ENCODE measurements at regions not wholly inside any gene's neighbourhood (a gene's known extent, or its start where the extent isn't known, plus 50 kb on each side); places are given as distances from the start of the nearest gene placed in this dataset.

DNA sequence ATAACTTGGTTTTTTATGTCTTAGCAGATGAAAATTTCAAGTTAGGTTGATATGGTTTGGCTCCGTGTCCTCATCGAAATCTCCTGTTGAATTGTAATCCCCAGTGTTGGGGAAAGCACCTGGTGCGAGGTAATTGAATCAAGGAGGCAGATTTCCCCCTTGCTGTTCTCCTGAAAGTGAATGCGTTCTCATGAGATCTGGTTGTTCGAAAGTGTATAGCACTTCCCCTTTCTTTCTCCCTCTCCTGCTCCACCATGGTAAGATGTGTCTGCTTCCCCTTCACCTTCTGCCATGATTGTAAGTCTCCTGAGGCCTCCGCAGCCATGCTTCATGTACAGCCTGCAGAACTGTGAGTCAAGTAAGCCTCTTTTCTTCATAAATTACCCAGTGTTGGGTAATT, 242.1 kb upstream of the TNP1 start:
- DNase-seq: no peak

DNA sequence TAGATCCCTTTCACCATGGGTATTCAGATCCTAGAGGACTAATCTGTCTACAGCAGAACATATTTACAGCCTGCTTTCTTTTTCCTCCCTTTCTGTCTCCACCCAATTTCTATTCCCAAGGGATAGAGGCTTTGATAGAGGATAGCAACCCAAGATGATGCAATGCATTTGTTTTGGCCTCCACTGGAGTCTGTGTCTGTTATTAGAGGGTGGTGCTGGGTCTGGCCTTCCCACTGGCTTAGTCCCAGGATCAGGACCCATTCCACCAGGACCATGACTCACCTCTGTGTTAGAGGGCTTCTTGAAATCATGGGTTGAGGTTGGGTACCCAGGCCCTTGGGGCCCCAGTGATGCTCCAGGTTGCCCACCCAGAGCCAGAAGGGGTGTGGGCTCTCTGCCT, 239.7 kb upstream of the TNP1 start:
- DNase-seq: no peak

DNA sequence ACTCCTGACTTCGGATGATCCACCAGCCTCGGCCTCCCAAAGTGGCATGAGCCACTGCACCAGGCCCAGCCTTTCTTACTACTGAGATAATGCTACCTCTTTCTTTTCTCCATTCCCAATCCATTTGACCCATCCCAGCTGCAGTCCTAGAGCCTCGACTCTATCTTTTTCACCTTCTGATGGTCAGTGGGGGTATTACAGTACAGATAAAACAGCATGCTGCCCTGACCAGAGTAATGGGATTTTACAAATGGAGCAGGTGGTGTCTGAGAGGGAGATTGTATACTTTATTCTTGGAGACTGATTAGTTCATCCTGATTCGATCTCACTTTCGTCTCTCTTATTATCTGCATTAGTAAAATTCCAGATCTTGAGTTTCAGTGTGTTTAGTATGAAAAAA, 238.6 kb upstream of the TNP1 start:
- DNase-seq: no peak

DNA sequence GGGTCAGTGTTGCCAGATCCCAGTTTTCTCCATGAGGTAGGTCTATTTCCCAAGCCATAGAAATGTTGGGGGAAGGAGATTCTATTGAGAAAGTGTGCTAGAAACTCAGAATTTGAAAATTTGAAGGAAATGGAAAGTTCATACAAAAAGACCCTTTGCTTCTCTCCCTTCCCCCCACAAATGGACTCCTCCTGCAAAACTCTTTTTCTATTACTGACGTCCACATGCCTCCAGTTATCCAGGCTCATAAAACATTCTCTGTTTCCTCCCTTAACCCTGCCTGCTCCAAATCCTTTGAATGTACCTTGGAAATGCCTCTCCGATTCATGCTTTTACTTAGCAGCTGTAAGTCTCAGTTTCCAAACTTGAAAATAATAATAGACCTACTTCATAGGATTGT, 237.5 kb upstream of the TNP1 start:
- DNase-seq: no peak

DNA sequence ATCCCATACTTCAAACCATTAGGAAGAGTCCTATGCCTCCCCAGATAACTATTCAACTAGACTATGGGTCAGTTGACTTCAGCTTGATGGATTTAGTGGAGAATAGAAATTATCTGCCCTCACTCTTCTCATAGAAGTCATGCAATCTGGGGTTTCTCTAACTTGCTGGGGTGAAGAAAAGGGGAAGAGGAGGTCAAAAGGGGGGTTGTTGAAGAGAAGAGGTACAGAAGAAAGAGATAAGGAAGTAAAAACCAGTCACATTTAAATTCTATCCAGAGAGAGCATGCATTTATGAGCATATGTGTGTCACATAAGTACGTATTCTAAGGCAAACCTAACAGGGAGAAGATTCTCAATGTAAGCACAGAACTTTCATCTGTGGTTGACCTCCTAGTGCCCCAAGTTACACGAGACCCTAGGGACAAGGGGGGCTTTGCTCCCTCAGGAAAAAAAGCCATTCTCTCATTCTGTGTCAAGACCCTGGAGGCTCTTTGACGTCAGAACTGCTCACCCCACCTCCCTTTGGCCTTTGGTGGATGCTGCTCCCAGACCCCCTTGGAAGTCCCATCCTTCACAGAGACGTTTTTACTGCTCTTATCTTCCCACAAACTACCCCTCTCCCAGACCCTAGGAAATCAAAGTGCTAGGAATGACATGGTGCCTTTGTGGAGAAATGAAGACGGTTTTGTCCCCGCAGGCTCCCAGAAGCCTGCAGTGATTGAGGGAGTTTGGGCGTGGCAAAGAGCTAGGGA, 236.8 kb upstream of the TNP1 start:
- no peak for DNase-seq

DNA sequence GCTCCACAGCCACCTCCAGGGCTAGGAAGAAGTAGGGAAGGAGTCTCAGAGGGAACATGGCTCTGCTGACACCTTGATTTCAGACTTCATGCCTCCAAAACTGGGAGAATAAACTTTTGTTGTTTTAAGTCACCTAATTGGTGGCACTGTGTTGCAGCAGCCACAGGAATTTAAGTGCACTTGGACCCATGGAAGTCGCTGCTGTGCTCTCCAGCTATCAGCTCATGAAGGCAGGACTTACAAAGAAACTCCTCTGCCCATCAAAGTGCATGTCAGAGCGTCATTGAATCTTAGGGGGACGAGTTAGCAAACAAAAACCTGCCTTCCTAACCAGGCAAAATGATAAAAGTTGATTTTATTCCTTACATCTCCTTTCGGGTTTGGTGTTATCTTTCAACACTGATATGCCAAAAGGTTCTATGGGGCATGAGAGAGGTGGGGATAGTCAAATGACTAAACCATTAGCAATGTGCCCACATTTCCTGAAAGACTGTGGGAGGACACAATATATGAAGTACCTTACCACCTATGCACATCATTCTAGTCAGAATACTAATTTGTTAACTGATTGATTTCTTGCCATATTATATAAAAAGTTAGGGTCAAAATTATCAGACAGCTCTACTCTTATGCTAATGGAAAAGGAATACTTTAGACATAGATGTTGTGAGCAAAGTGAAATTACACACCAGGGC, 235.8 kb upstream of the TNP1 start:
- DNase-seq: no peak

DNA sequence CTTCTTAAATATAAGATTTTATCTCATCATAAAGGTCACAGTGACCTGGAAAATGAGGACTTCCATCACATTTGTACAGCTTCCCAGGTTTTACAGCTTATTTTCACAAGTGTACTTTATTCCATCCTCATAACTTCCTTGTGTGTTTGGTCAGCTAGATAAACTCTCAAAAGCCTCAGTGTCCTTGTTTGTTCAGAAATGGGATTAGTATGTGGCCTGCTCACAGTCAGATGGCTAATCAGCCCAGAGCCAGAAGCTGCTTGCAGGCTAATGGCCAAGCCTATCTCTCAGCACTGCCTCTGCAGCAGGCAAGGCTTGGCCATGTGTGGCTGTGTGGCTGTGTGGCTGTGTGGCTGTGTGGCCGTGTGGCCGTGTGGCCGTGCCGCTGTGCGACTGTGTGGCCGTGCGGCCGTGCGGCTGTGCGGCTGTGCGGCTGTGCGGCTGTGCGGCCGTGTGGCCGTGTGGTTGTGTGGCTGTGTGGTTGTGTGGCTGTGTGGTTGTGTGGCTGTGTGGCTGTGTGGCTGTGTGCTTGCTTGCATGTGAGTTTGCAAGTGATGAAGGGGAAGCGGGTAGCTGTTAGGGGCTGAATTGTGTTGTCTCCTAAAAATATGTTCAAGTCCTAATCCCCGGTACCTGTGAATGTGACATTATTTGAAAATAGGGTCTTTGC, 233.0 kb upstream of the TNP1 start:
- DNase-seq: no peak

DNA sequence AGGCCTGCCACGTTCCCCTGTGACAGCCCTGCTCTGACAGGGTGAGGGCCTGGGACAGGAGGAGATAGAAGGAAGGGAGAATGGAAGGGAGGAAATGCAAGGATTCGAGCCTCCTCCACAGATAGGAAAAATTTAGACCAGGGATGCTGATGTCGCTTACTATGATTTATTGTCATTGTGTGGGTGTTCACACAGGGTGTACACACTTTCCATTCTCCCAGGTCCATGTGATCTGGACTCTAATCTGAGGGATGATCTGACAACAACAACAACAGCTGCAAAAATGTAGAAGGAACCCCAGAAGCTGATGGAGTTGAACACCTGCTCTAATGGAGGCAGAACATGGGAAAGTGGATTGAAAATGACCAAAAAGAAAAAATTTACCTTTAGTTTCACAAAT, 231.7 kb upstream of the TNP1 start:
- DNase-seq: no peak

DNA sequence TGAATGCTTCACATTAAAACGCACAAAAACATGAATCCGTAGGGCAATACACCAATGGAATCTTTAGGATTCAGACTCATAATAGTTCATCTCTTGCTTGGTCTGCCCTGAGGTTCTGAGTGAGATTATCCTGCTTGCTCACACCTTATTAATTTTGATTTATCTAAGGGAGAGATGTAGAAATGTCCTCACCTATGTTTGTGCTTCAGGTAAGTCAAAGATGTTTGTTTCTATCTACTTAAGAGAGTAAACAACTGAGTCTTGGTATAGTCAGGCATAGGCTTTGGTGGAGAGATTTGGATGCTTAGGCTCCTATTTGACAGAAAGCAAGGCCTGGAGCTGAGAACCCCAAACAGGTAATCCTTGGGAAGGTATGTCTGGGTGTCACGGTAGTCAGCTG, 231.0 kb upstream of the TNP1 start:
- DNase-seq: no peak

DNA sequence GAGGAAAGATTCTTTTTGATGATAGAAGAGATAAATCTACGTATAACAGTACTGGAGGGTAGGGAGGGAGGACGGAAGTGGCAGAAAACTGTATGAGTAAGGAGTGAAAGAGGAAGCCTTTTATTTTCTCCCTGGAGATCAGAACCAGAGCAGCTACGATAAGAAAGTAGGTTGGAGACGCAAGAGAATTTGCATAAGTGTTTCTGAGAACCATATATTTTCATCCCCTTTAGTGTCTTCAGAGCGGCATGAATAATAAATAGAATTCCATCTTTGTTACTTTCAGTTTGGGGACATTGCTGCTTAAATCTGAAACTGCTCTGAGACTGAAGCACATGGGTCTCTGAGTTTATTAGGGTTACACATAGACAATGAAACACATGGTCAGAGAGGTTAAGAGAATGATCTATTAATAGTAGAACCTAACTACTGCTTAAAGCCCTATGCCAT, 230.2 kb upstream of the TNP1 start:
- DNase-seq: no peak

DNA sequence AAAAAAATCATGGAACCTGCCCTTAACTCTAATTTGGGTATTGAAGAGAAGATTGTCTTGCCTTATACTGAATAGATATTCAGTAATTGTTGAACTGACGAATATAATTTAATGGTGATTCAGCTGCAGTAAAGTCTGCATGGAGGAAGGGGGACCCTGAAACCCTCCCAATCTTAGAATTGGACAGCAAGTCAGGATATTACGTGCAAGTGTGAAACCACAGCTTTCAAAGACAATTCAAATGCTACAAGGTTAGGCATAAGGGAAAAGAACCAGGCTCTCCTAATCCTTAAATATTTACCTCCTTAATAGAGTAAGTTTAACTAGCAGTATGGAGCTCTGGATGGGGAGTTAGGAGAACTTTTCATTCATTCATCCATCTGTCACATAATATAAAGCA, 226.9 kb upstream of the TNP1 start:
- DNase-seq: no peak

DNA sequence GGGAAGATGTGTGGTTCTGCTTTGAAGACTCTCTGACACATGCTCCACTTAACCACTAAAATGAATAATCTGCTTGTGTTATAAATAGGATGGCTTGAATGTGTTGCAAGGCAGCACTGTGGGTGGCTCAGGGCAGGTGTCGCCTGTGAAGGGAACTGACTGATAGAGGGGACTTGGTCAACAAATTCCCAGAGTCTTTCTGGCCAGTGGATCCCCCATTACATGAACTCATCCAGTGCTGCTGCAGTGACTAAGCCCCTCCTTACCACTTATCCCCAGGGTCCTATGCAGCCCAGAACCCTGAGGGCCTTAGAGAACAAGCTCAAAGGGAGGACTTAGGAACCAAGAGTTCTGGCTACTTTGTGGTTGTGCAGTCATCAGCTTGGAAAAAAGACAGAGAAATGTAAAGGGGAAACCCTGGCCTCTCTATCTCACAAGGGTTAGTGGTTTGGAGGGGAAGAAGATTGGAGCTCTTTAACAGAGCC, 226.2 kb upstream of the TNP1 start:
- DNase-seq: no peak

DNA sequence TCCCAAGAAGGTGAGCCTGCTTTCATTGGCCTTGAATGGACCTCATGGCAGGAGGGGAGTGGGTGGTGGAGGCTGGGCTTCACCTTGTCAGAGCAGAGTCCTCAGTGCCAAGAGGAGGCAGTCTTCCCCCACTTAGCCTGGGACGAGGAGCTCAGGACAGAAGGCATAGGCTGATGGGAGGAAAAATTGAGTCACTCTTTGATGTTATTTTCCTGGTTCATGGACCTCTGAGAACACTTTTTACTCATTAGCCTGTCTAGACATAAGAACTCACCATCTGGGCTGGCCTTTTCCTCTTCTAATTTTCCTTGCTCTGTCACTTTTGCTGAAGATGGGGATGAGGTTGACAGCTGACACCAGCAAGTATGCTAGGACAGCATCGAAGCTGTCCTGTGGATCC, 225.7 kb upstream of the TNP1 start:
- DNase-seq: no peak

DNA sequence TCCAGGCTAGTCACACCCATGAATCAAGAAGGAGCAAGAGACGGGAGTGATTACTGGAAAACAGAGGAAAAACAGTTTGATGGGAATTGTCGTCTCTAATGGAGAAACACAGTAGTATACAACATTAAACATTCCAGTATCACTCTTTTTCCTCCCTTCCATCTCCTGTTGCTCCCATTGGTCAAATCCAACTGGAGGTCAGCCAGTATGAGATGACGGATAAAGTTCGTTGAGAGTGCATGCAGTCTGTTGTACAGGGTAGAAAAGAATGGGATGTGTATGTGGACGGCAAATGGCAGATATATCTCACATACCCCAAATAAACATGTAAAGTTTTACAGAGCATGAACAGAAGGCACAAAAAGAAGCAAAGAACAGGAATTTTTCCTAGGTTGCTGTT, 221.9 kb upstream of the TNP1 start:
- DNase-seq: no peak

DNA sequence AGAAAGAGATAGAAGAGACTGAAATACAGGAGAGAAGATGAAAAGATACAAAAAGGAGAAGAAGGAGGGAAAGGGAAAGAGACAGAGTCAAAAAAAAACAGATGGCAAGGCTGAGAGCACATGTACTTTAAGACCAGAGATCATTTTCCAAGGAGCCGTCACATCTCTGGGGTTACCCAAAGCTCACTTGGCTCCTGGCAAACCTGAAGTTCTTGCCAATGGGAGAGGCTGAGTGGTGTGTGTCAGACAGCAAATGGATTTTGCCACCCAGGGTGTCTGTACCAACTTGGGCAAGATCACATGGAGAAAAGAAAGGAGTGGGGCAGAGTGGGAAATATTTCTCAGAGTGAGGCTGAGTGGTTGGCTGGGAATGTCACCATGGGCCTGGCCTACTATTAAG, 219.3 kb upstream of the TNP1 start:
- no peak for DNase-seq

DNA sequence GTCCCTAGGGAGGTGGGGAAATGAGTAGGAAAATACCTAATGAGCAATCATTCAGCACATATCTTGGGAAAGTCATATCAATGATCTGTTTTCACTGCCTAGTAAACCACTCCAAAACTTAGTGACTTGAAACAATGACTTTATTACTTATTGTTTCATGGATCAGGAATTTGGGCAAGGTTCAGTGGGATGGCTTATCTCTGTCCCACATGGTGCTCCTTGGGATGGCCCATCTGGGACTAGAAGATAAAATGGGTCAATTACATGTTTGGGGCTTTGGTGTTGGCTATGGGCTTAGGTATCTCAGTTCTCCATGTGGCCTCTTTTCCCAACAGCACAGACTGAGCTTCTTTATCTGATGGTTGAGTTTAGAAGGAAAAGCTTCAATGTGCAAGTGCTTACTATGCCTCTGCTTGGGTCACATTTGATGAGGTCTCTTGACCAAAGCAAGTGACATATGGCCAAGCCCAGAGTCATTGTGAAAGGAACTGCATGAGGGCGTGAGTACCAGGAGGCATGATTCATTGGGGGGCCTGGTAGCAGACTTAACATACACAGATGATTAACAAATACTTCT, 218.1 kb upstream of the TNP1 start:
- no peak for DNase-seq

DNA sequence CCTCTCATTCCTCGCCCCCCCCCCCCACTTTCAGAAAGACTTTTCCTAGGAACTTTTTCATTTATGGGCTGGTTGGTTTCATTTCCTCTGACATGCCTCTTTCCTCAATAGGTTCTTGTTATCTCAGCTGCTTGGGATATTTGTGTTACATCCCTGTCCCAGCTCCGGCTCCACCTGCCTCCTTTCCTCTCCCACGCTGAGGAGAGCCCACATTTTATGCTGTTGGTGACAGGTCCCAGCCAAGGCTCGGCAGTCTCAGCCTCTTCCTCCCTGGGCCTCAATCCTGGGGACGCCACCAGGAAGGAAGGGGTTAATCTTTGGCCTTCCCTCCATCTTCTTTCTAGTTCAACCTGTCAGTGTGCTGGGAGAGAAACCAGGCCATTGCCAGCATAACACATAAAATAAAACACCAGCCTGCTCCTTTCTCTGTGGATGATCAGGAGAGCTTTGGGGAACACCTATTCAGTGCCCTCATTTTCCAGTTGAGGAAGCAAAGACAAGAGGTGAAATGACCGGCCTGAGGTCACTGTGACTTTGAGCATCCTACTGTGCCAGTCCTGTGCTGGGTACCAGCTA, 216.9 kb upstream of the TNP1 start:
- DNase-seq: no peak

DNA sequence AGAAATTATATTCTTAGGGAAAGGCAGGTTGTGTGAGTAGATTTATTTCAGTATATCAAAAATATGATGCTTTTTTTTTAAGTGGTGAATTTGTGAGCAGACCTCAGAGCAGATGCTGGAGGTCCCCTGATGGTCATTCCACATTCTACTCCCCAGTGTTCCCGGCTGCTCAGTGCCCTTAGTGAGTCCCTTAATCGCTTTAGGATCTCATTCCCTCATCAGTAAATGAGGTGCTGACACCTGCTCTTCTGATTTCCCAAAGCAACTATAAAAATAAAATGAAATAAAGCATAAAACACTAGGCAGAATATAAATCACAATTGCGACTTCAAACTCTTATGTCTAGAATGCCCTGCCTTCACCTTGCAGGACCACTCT, 216.2 kb upstream of the TNP1 start:
- no peak for DNase-seq

DNA sequence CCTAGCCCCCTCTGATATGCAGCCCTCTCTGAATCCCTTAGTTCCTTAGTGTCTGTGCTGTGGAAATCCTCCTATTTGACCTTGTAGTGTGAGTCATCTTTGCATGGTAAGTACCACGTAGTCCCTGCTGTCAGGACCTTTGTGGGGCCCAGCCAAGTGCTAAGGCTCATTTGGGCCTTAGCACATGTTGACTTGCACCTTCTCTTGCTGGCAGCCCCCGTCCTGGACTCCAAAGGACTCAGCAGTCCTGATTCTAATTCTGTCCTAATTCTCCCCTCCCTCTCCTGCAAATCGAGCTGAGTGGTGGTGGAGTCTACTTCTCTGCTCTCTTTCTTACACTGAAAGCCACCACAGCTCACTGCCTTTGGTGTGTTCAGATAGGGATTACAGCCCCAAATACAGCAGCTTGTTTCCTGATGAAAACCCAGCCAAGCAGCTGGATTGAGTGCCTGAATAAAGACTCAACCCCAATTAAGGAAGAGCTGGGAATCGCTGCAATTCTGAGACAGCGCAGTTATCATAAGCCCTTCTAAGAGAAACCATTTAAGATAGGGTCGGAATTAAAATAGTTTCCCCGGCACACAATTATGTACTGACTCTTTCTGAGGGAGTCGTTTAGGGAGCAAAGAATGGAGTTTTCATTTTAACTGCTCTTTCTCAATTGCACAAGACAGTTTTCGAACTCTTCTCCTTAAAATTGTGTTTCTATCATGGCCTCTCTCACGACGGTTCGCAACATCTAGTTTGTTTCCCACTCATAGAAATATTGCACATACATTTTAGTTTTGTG, 215.6 kb upstream of the TNP1 start:
- no peak for DNase-seq

DNA sequence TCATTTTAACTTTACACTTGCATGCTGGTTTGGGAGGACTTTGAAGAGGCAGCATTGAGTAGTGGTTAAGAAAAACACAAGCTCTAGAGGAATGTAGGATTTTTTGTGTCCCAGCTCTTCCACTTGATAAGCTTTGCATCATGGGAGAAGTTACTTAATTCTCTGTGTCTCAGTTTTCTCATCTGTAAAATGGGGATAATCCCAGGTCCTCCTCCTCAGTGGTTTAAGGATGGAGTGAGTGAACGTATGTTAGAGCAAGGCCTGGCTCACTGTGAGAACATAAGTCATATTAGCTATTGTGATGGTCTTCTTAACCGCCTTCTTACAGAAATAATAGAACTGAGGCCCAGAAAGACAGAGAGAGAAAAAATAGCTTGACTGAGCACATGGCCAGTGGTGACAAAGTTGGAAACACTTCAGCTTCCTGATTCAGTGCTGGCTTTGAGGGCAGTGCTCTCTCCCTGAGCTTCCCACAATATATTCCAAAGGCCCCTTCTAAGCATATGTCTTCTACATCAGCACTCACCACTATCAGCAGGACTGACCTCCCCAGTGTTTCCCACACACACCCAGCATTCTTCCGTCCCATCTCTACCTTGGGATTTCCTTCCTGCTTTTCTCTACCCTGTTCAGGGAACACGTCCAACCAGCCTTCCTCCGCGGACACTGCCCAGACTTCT, 214.9 kb upstream of the TNP1 start:
- no peak for DNase-seq

DNA sequence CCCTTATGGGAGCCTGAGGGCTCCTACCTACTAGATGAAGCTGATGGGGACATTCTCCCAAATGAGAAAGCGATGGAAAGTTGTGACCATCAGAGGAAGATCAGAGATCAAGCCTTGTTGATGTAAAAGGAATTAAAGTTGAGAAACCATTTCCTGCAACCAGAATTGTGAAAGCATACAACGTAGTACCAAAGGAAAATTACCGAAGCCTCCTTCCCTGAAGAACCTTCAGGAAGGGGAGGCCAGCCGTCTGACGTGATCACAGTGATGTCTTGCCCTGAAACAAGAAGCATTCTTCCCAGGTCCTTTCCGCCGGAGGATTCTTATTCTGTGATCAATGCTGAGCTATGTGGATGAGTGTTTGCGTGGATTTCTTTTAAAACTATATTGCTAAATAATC, 211.6 kb upstream of the TNP1 start:
- DNase-seq: no peak

DNA sequence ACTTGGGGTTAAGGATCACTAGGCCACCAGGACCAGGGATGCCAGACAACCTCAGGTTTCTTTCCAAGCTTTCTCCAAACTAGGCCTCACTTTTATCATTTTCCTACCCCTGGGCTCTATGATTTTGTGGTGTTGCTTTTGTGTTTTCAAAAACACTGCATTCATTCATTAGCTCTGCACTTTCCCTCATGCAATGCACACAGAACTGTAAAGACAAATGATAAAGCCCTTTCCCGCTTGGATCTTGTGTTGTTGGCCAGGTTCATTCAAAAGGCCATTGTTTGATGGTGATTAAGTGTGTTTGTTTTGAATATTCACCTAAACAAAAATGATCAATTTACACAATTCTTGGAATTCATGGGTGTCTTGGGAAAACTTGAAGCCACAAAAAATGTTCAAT, 210.7 kb upstream of the TNP1 start:
- DNase-seq: no peak
